Stomach (tissue), 4 donors: ENCODE measurements at regions not wholly inside any gene's neighbourhood (a gene's known extent, or its start where the extent isn't known, plus 50 kb on each side); places are given as distances from the start of the nearest gene placed in this dataset.

ENCODE experiments used
- EP300 ChIP-seq: sonication (generic); formaldehyde crosslinking; IDR thresholded peaks from one replicate; pipeline ENCODE4 v1.6.1; 2017; ENCODE audit warnings: antibody characterized with exemption
- POLR2A ChIP-seq, 4 donors: fragments of 450-650 bp; IDR thresholded peaks; one replicate each; pipeline ENCODE4 v1.6.1; 2016; ENCODE audit warnings: antibody characterized with exemption in 4 of 4, control low read depth in 2 of 4, mild to moderate bottlenecking in 1 of 4, moderate library complexity in 1 of 4
- TF ChIP-seq, protein P1 (sequence below), 7 experiments: fragments of 450-650 bp in 4 of 7; fragments of 200-600 bp in 3 of 7; sonication (generic) in 3 of 7; IDR thresholded peaks; one replicate each; pipeline ENCODE4 v1.5.1; 2016 to 2019; ENCODE audit warnings: antibody characterized with exemption in 7 of 7, control low read depth in 2 of 7, mild to moderate bottlenecking in 1 of 7

DNA sequence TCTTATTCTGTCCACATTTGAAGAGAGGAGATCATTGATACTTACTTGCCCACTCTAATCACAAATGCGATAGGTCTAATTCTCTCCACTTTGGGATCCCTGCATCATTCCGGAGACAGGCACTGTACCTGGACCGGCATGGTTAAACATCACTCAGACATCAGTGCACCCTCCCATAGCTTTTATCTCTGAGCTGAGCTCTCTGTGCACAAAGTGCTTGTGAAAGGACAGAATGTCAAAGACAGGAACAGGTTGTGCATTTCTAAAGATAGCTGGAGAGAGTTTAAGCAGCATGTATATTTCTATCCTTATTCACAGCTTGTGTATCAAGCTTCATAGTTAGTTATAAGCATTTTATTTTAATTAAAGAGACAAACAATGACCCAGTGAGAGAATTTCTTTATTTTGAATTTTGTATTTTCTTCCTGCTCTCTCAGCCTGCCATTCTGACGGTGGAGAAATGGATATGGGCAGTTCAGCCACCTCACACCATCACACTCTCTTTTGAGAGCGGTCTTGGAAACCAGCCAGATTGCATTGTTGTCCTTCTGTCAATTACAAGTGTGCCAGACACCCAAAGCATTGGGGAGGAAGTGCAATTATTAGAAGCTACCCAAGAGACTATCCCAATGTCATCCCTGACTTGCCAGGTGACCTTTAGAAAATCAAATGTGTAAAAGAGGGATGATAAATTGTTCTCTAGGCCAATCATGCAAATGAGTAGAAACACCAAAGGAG is 65.2 kb upstream of the CHL1 start:
- TF ChIP-seq, protein P1, sequence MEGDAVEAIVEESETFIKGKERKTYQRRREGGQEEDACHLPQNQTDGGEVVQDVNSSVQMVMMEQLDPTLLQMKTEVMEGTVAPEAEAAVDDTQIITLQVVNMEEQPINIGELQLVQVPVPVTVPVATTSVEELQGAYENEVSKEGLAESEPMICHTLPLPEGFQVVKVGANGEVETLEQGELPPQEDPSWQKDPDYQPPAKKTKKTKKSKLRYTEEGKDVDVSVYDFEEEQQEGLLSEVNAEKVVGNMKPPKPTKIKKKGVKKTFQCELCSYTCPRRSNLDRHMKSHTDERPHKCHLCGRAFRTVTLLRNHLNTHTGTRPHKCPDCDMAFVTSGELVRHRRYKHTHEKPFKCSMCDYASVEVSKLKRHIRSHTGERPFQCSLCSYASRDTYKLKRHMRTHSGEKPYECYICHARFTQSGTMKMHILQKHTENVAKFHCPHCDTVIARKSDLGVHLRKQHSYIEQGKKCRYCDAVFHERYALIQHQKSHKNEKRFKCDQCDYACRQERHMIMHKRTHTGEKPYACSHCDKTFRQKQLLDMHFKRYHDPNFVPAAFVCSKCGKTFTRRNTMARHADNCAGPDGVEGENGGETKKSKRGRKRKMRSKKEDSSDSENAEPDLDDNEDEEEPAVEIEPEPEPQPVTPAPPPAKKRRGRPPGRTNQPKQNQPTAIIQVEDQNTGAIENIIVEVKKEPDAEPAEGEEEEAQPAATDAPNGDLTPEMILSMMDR (IDR thresholded peaks at IDR 0.05), result no peak
- TF ChIP-seq POLR2A (IDR thresholded peaks at IDR 0.05) (no peak), EP300 (no peak)
